Osteoblast (primary cell): ENCODE measurements at regions not wholly inside any gene's neighbourhood (a gene's known extent, or its start where the extent isn't known, plus 50 kb on each side); places are given as distances from the start of the nearest gene placed in this dataset.

Source experiments
- DNase-seq: peaks from one replicate; pipeline ENCODE4 v3.0.0; 2011; ENCODE audit warnings: low spot score, mixed read lengths; ENCODE audit not compliant: insufficient read length; ENCODE audit errors: missing footprints
- H2AFZ ChIP-seq: 2 replicates; pipeline ENCODE4 v1.6.0; 2011; ENCODE audit warnings: mild to moderate bottlenecking, low read length
- H3K27ac ChIP-seq: 2 replicates; pipeline ENCODE4 v1.5.1; 2011; ENCODE audit warnings: mild to moderate bottlenecking, low read depth, low read length, moderate library complexity
- H3K27me3 ChIP-seq: 2 replicates; pipeline ENCODE4 v1.6.0; 2012; ENCODE audit warnings: mild to moderate bottlenecking, control low read depth, inconsistent platforms, low read length, moderate library complexity; ENCODE audit not compliant: insufficient read depth
- H3K36me3 ChIP-seq: 2 replicates; pipeline ENCODE4 v1.5.1; 2011; ENCODE audit warnings: mild to moderate bottlenecking, low read length, control low read depth, moderate library complexity; ENCODE audit not compliant: insufficient read depth
- H3K4me1 ChIP-seq: 2 replicates; pipeline ENCODE4 v1.5.1; 2011; ENCODE audit warnings: mild to moderate bottlenecking, low read length, control low read depth, moderate library complexity; ENCODE audit not compliant: insufficient read depth
- H3K4me2 ChIP-seq: 2 replicates; pipeline ENCODE4 v1.6.0; 2011; ENCODE audit warnings: mild to moderate bottlenecking, low read length; ENCODE audit not compliant: insufficient read depth
- H3K4me3 ChIP-seq: fragments of 200-600 bp; sonication (generic); 3 replicates; pipeline ENCODE4 v1.5.1; 2012; ENCODE audit warnings: mild to moderate bottlenecking, low read length, inconsistent platforms; ENCODE audit not compliant: insufficient read depth
- H3K79me2 ChIP-seq: 2 replicates; pipeline ENCODE4 v1.6.0; 2012; ENCODE audit warnings: mild to moderate bottlenecking, low read length, control low read depth, inconsistent platforms; ENCODE audit not compliant: insufficient read depth
- H3K9me3 ChIP-seq: 2 replicates; pipeline ENCODE4 v1.5.1; 2011; ENCODE audit warnings: low read depth, low read length, control low read depth
- H4K20me1 ChIP-seq: 2 replicates; pipeline ENCODE4 v1.6.0; 2012; ENCODE audit warnings: mild to moderate bottlenecking, low read length, control low read depth; ENCODE audit not compliant: insufficient read depth
- CTCF ChIP-seq: IDR thresholded peaks from 2 replicates; pipeline ENCODE4 v1.5.1; 2011; ENCODE audit warnings: mild to moderate bottlenecking, low read depth, low read length, moderate library complexity; ENCODE audit errors: extremely low read depth

GRCh38 chr2:57452634-57453033 lies 594.0 kb upstream of the VRK2 start:
- no peaks in the 10 kb centered on the region for H3K27me3 ChIP-seq
- no peaks in the 10 kb centered on the region for H3K9me3 ChIP-seq
- no peaks in the 10 kb centered on the region for H3K4me1 ChIP-seq
- no peaks in the 10 kb centered on the region for H4K20me1 ChIP-seq
- H3K79me2 ChIP-seq = no peaks in the 10 kb centered on the region
- no peak for DNase-seq
- H3K27ac ChIP-seq = no peak overlapping the region
- TF ChIP-seq CTCF = no peak
- H3K36me3 ChIP-seq = no peaks in the 10 kb centered on the region
- no peak overlapping the region for H3K4me3 ChIP-seq
- H3K4me2 ChIP-seq = no peak overlapping the region
- no peak overlapping the region for H2AFZ ChIP-seq

- Histone ChIP-seq H3K27ac (no peak overlapping the region), H3K4me1 (no peaks in the 10 kb centered on the region), H3K79me2 (no peaks in the 10 kb centered on the region), H4K20me1 (no peaks in the 10 kb centered on the region), H3K9me3 (no peaks in the 10 kb centered on the region), H2AFZ (no peak overlapping the region), H3K27me3 (no peaks in the 10 kb centered on the region), H3K4me3 (no peak overlapping the region), H3K4me2 (no peak overlapping the region), H3K36me3 (no peaks in the 10 kb centered on the region)
- DNase-seq = no peak
- no peak for TF ChIP-seq CTCF
Observed at GRCh38 chr2:57453945-57454344, 592.7 kb upstream of the VRK2 start.

GRCh38 chr2:57460396-57461276 lies 586.0 kb upstream of the VRK2 start:
- no peak overlapping the region for H3K4me3 ChIP-seq
- H4K20me1 ChIP-seq = no peaks in the 10 kb centered on the region
- H3K4me1 ChIP-seq = no peaks in the 10 kb centered on the region
- H3K4me2 ChIP-seq = no peak overlapping the region
- no peak overlapping the region for H3K27ac ChIP-seq
- TF ChIP-seq CTCF = no peak
- H3K9me3 ChIP-seq = no peaks in the 10 kb centered on the region
- no peaks in the 10 kb centered on the region for H3K36me3 ChIP-seq
- no peak overlapping the region for H2AFZ ChIP-seq
- DNase-seq = no peak
- no peaks in the 10 kb centered on the region for H3K27me3 ChIP-seq
- no peaks in the 10 kb centered on the region for H3K79me2 ChIP-seq

GRCh38 chr2:57461624-57462023 lies 585.0 kb upstream of the VRK2 start:
- H4K20me1 ChIP-seq = no peaks in the 10 kb centered on the region
- no peaks in the 10 kb centered on the region for H3K9me3 ChIP-seq
- TF ChIP-seq CTCF = no peak
- H3K36me3 ChIP-seq = no peaks in the 10 kb centered on the region
- H3K79me2 ChIP-seq = no peaks in the 10 kb centered on the region
- H2AFZ ChIP-seq = no peak overlapping the region
- DNase-seq = no peak
- H3K27me3 ChIP-seq = no peaks in the 10 kb centered on the region
- no peak overlapping the region for H3K27ac ChIP-seq
- no peaks in the 10 kb centered on the region for H3K4me1 ChIP-seq
- no peak overlapping the region for H3K4me2 ChIP-seq
- no peak overlapping the region for H3K4me3 ChIP-seq
